Activated T-helper 1 cell treated with anti-CD3 and anti-CD28 coated beads, Interleukin-12 subunit alpha, Interleukin-12 subunit beta, Interleukin-2, Interleukin-4 antibody, amounts not matched to agents 30 ng/mL and 10 ng/mL and 1 ng/mL, durations not matched to agents 14 hours and 24 hours and 36 hours (primary cell): ENCODE measurements at regions not wholly inside any gene's neighbourhood (a gene's known extent, or its start where the extent isn't known, plus 50 kb on each side); places are given as distances from the start of the nearest gene placed in this dataset.
"Not testable (repeated sequence)": the region's sequence is repeated elsewhere in the genome, so short reads cannot be mapped to it uniquely, and the experiment has no call there.

ENCODE experiments used
- DNase-seq: peaks from one replicate; pipeline ENCODE4 v3.0.0; 2021; ENCODE audit warnings: low spot score
- H3K27ac Mint-ChIP-seq: one replicate; pipeline ENCODE4 v1.8.0; 2021; ENCODE audit warnings: mild to moderate bottlenecking, mixed read lengths
- H3K27me3 Mint-ChIP-seq: one replicate; pipeline ENCODE4 v1.8.0; 2022; ENCODE audit warnings: mild to moderate bottlenecking, moderate library complexity, mixed read lengths; ENCODE audit not compliant: insufficient read depth
- H3K36me3 Mint-ChIP-seq: one replicate; pipeline ENCODE4 v1.8.0; 2021; ENCODE audit warnings: low read depth, mixed read lengths
- H3K4me1 Mint-ChIP-seq: one replicate; pipeline ENCODE4 v1.8.0; 2021; ENCODE audit warnings: low read depth, mixed read lengths
- H3K4me3 Mint-ChIP-seq: one replicate; pipeline ENCODE4 v1.8.0; 2021; ENCODE audit warnings: mild to moderate bottlenecking, moderate library complexity, mixed read lengths
- H3K9me3 Mint-ChIP-seq: one replicate; pipeline ENCODE4 v1.8.0; 2021; ENCODE audit warnings: mixed read lengths
- intact Hi-C: fragments of 100-400 bp; cut with micrococcal nuclease; formaldehyde crosslinking; loops from one replicate; pipeline ENCODE4 v1.15.1; 2024

GRCh38 chr6:74607934-74608333, 597.9 kb downstream of the COL12A1 start:
- intact Hi-C loops, result no loop called here
- DNase-seq, result no peak

GRCh38 chr6:74607468-74607867, 598.4 kb downstream of the COL12A1 start:
- H3K36me3 Mint-ChIP-seq, result no peaks in the 10 kb centered on the region
- no peak overlapping the region for H3K27ac Mint-ChIP-seq
- H3K4me1 Mint-ChIP-seq, result no peaks in the 10 kb centered on the region
- intact Hi-C loops, result no loop called here
- no peak for DNase-seq
- H3K4me3 Mint-ChIP-seq, result no peak overlapping the region
- H3K9me3 Mint-ChIP-seq, result no peaks in the 10 kb centered on the region
- H3K27me3 Mint-ChIP-seq, result no peaks in the 10 kb centered on the region

More at GRCh38 chr6:74607934-74608333, 597.9 kb downstream of the COL12A1 start:
- Mint-ChIP-seq H3K36me3 (no peaks in the 10 kb centered on the region), H3K27me3 (no peaks in the 10 kb centered on the region), H3K4me3 (no peak overlapping the region), H3K4me1 (no peaks in the 10 kb centered on the region), H3K9me3 (no peaks in the 10 kb centered on the region), H3K27ac (no peak overlapping the region)

GRCh38 chr6:74606582-74607071, 599.2 kb downstream of the COL12A1 start:
- no peaks in the 10 kb centered on the region for H3K36me3 Mint-ChIP-seq
- no peak overlapping the region for H3K27ac Mint-ChIP-seq
- H3K9me3 Mint-ChIP-seq, result no peaks in the 10 kb centered on the region
- intact Hi-C loops, result no loop called here
- DNase-seq, result no peak
- no peaks in the 10 kb centered on the region for H3K27me3 Mint-ChIP-seq
- H3K4me3 Mint-ChIP-seq, result no peak overlapping the region
- no peaks in the 10 kb centered on the region for H3K4me1 Mint-ChIP-seq

DNA sequence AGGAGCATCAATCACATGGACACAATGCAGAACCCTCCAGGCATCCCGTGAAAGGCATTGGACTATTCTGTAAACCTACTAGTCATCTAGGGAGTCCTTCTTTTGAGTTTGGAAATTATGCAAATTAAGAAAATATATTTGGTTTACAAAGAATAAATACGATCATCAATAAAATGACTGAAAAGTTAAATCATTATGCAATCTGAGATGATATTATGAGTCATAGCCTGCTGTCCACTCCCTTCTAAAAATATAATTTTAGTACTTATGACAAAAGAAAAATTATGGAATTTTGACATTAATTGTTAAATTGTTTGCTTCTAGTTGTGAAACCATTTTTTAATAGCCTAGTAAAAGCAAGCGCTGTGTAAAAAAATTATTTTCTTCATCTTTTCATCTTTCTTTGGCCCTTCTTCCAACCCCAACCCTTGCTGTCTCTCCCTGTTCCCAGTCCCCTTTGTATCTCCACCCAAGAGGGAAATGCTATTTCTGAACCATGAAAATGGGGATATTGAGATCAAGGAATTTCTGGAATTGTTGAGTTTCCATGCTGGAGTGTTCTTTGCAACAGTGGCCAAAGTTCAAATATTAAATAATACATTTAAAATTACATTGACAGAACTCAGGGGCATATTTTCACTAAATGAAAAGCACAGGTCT, 599.8 kb downstream of the COL12A1 start:
- H3K4me3 Mint-ChIP-seq, result no peak overlapping the region

DNA sequence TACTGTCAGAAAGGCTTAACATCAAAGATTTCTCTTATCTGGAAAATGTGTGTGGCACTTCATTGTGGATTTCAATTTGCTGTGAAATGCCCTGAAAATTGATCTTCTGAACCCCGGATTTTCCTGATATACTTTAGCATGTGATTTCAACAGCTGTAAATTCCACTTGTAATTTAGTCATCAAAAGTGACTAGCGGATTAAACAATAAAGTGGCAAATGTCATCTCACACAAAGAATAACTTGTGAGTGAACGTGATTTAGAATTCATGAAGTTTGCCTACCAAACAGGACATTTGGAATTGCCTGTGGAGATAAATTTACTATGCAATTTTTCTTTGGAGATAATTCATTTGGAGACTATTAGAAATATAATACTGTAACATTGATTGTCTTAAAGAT, 601.6 kb downstream of the COL12A1 start:
- intact Hi-C loops, result no loop called here
- no peaks in the 10 kb centered on the region for H3K4me1 Mint-ChIP-seq
- no peaks in the 10 kb centered on the region for H3K36me3 Mint-ChIP-seq
- no peaks in the 10 kb centered on the region for H3K27me3 Mint-ChIP-seq
- no peak overlapping the region for H3K27ac Mint-ChIP-seq
- DNase-seq, result no peak
- H3K4me3 Mint-ChIP-seq, result no peak overlapping the region
- H3K9me3 Mint-ChIP-seq, result no peaks in the 10 kb centered on the region

More for the DNA sequence above, 599.8 kb downstream of the COL12A1 start:
- H3K27me3 Mint-ChIP-seq, result no peaks in the 10 kb centered on the region
- DNase-seq, result no peak
- no peaks in the 10 kb centered on the region for H3K4me1 Mint-ChIP-seq
- no peak overlapping the region for H3K27ac Mint-ChIP-seq
- intact Hi-C loops, result no loop called here
- H3K9me3 Mint-ChIP-seq, result no peaks in the 10 kb centered on the region
- H3K36me3 Mint-ChIP-seq, result no peaks in the 10 kb centered on the region

GRCh38 chr6:74603322-74604076, 602.4 kb downstream of the COL12A1 start:
- intact Hi-C loops, result no loop called here
- Mint-ChIP-seq H3K4me1 (no peaks in the 10 kb centered on the region), H3K27ac (no peak overlapping the region), H3K36me3 (no peaks in the 10 kb centered on the region), H3K4me3 (no peak overlapping the region), H3K9me3 (no peaks in the 10 kb centered on the region), H3K27me3 (no peaks in the 10 kb centered on the region)
- DNase-seq, result no peak

GRCh38 chr6:74602206-74602605, 603.6 kb downstream of the COL12A1 start:
- H3K27ac Mint-ChIP-seq, result no peak overlapping the region
- no peaks in the 10 kb centered on the region for H3K4me1 Mint-ChIP-seq
- no peaks in the 10 kb centered on the region for H3K9me3 Mint-ChIP-seq
- no peaks in the 10 kb centered on the region for H3K27me3 Mint-ChIP-seq
- no peak for DNase-seq
- H3K36me3 Mint-ChIP-seq, result no peaks in the 10 kb centered on the region
- no peak overlapping the region for H3K4me3 Mint-ChIP-seq
- intact Hi-C loops, result no loop called here

DNA sequence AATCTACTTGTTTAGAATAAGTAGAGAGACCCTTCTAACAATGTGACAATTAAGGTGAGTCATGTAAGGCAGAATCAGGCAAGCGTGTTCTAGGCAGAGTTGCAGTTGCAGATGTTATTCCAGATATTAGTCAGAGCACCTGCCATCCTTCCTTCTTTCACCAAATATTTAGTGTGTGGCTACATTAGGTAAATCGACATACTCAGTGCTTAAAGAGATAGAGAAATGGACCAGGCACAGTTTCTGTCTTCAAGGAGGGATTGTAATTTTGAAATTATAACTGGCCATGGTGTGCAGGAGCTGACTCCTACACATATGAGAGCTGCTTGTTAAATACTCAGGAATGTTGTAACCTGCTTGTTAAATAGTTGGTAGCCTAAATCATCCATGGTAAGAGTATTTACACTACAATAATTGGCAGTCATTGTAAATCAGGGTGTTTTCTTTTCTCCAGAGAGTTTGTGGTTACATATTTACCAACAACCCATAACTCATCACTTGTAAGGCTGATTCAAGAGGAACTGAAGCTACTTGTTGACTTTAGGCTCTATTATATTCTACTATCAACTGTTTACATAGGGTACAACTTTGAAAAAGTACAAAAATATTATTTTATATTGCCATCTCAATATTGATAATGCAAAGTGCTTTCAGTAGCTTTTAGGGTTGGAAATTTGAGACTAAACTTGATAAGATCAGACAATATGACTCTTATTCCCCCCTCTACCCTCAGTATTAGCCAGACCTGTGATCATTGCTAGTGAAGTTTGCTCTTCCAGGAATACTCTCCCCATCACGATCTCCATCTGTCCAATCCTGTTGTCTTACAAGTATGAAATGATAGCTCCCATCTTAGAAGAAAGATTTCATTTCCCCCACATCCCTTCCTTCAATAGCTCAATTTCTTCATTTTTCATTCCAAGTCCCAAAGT, 607.1 kb downstream of the COL12A1 start:
- no peak for DNase-seq
- no peak overlapping the region for H3K27ac Mint-ChIP-seq
- no peaks in the 10 kb centered on the region for H3K27me3 Mint-ChIP-seq
- no peak overlapping the region for H3K4me3 Mint-ChIP-seq
- intact Hi-C loops, result no loop called here
- H3K36me3 Mint-ChIP-seq, result no peaks in the 10 kb centered on the region
- H3K9me3 Mint-ChIP-seq, result no peaks in the 10 kb centered on the region
- no peaks in the 10 kb centered on the region for H3K4me1 Mint-ChIP-seq

GRCh38 chr6:74597840-74598239, 608.0 kb downstream of the COL12A1 start:
- H3K9me3 Mint-ChIP-seq, result no peaks in the 10 kb centered on the region
- intact Hi-C loops, result no loop called here
- H3K4me3 Mint-ChIP-seq, result no peak overlapping the region
- H3K27ac Mint-ChIP-seq, result no peak overlapping the region
- no peaks in the 10 kb centered on the region for H3K4me1 Mint-ChIP-seq
- no peaks in the 10 kb centered on the region for H3K27me3 Mint-ChIP-seq
- H3K36me3 Mint-ChIP-seq, result no peaks in the 10 kb centered on the region
- no peak for DNase-seq

- intact Hi-C loops, result no loop called here
- no peak for DNase-seq
- no peaks in the 10 kb centered on the region for H3K27me3 Mint-ChIP-seq
- no peak overlapping the region for H3K4me3 Mint-ChIP-seq
- H3K27ac Mint-ChIP-seq, result no peak overlapping the region
- no peaks in the 10 kb centered on the region for H3K36me3 Mint-ChIP-seq
- H3K9me3 Mint-ChIP-seq, result no peaks in the 10 kb centered on the region
- H3K4me1 Mint-ChIP-seq, result no peaks in the 10 kb centered on the region
These were observed 608.6 kb downstream of the COL12A1 start for GRCh38 chr6:74597266-74597665.

GRCh38 chr6:74596588-74596987, 609.3 kb downstream of the COL12A1 start:
- H3K4me3 Mint-ChIP-seq, result no peak overlapping the region
- no peaks in the 10 kb centered on the region for H3K4me1 Mint-ChIP-seq
- no peaks in the 10 kb centered on the region for H3K27me3 Mint-ChIP-seq
- no peak overlapping the region for H3K27ac Mint-ChIP-seq
- DNase-seq, result no peak
- no peaks in the 10 kb centered on the region for H3K9me3 Mint-ChIP-seq
- no peaks in the 10 kb centered on the region for H3K36me3 Mint-ChIP-seq
- intact Hi-C loops, result no loop called here

DNA sequence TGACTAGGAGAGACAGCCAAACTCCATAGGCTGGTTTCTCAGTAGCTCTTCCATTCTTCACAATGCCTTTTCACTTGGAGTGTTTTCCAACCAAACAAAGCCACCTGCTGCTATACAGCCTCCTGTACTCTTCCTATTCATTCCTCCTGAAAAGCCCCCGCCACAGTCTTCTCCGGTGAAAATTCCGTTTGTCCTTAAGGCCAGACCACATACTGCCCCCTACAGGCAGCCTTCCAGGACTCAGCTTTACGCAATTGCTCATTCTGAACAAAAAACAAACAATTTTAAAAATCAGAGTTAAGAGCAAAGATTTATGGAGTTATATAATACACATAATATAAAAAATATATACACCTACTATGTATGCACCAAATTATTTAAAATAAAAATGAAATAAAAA, 611.5 kb downstream of the COL12A1 start:
- H3K27ac Mint-ChIP-seq, DNase-seq, H3K9me3 Mint-ChIP-seq, H3K4me1 Mint-ChIP-seq, intact Hi-C loops, H3K4me3 Mint-ChIP-seq, H3K36me3 Mint-ChIP-seq, H3K27me3 Mint-ChIP-seq: not testable (repeated sequence)
